SJCRH30 (cell line): ENCODE measurements at regions not wholly inside any gene's neighbourhood (a gene's known extent, or its start where the extent isn't known, plus 50 kb on each side); places are given as distances from the start of the nearest gene placed in this dataset.
A peak's percentile ranks its signal among the peaks of the same experiment; 100 is the strongest.
"Not testable (repeated sequence)": the region's sequence is repeated elsewhere in the genome, so short reads cannot be mapped to it uniquely, and the experiment has no call there.

Experiments
- DNase-seq, 2 experiments: peaks; one replicate each; pipeline ENCODE4 v3.0.0-alpha.2; 2015 to 2020
- H3K27ac ChIP-seq: fragments of 250-450 bp; sonication (Bioruptor Pico); 2 replicates; pipeline ENCODE4 v1.5.1; 2020; ENCODE audit warnings: mild to moderate bottlenecking, moderate library complexity
- H3K27me3 ChIP-seq: fragments of 250-450 bp; sonication (Bioruptor Pico); 2 replicates; pipeline ENCODE4 v1.5.1; 2020; ENCODE audit warnings: mild to moderate bottlenecking, moderate library complexity
- H3K36me3 ChIP-seq: fragments of 250-450 bp; sonication (Bioruptor Pico); 2 replicates; pipeline ENCODE4 v1.5.1; 2020; ENCODE audit warnings: mild to moderate bottlenecking, moderate library complexity
- H3K4me1 ChIP-seq: fragments of 250-450 bp; sonication (Bioruptor Pico); 2 replicates; pipeline ENCODE4 v1.5.1; 2020; ENCODE audit warnings: mild to moderate bottlenecking, moderate library complexity
- H3K4me3 ChIP-seq: fragments of 250-450 bp; sonication (Bioruptor Pico); 2 replicates; pipeline ENCODE4 v1.5.1; 2020; ENCODE audit warnings: mild to moderate bottlenecking, moderate library complexity
- H3K9me3 ChIP-seq: fragments of 250-450 bp; sonication (Bioruptor Pico); replicated peaks from 2 replicates; pipeline ENCODE4 v1.5.1; 2020; ENCODE audit warnings: mild to moderate bottlenecking, moderate library complexity

DNA sequence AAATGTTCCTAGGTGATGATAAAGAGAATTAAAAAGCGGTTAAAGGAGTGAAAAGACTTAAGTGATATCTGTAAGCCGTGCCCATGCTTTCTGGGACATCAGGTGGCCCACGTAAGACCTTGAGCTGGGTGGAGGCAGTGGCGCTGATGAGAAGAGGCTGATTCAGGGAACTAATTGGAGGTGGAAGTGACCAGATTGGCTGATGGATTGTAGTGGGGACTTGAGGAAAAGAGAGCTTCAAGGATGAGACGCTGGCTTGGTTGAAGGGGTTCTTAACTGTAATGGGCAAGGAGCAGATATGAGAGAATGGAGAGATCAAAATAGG, 69.1 kb upstream of the EP300 start:
- Histone ChIP-seq H3K36me3 (no peaks in the 10 kb centered on the region), H3K4me1 (peaks cover 3% of the 10 kb centered on the region; the same call in 1 of the 2 replicates), H3K9me3 (no peaks in the 10 kb centered on the region), H3K4me3 (peak overlapping the region; percentile 68), H3K27me3 (no peaks in the 10 kb centered on the region), H3K27ac (no peak overlapping the region)
- DNase-seq, result peak in 1 of 2 experiments; percentile 22

DNA sequence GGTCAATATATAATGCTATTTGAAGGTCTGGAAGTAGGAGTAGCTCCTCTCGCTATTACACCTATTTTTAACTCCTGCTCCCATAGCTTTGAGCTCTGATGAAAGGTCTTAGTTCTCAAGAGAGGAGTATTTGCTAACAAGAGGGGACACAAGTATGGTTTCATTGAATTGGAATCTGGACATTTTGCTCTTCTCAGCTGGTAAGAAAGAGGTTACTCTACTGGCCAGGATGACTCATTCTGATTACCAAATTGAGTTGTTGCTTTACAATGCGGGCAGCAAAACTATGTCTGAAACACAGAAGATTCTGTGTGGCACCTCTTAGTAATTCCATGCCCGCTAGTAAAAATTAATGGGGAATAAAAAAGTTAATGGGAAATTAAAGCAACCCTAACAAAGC, 63.6 kb upstream of the EP300 start:
- no peak overlapping the region for H3K4me3 ChIP-seq
- no peaks in the 10 kb centered on the region for H3K36me3 ChIP-seq
- H3K27me3 ChIP-seq, result no peaks in the 10 kb centered on the region
- no peak for DNase-seq
- H3K4me1 ChIP-seq, result no peaks in the 10 kb centered on the region
- no peak overlapping the region for H3K27ac ChIP-seq
- H3K9me3 ChIP-seq, result no peaks in the 10 kb centered on the region

DNA sequence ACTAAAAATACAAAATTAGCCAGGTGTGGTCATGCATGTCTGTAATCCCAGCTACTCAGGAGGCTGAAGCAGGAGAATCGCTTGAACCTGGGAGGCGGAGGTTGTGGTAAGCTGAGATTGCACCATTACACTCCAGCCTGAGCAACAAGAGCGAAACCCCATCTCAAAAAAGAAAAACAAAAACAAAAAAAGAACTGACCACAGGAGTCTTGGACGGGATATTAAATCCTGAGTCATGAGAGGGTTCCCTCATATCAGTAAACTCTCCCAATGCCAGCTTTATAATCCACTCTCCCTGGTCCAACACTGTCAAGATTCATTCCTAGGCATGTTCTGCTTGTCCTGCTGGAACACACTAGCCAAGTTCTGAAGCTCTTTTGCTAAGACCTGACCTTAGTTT, 61.5 kb upstream of the EP300 start:
- no peak overlapping the region for H3K4me3 ChIP-seq
- no peaks in the 10 kb centered on the region for H3K27me3 ChIP-seq
- no peak overlapping the region for H3K27ac ChIP-seq
- no peaks in the 10 kb centered on the region for H3K9me3 ChIP-seq
- no peaks in the 10 kb centered on the region for H3K4me1 ChIP-seq
- DNase-seq, result no peak
- no peaks in the 10 kb centered on the region for H3K36me3 ChIP-seq

DNA sequence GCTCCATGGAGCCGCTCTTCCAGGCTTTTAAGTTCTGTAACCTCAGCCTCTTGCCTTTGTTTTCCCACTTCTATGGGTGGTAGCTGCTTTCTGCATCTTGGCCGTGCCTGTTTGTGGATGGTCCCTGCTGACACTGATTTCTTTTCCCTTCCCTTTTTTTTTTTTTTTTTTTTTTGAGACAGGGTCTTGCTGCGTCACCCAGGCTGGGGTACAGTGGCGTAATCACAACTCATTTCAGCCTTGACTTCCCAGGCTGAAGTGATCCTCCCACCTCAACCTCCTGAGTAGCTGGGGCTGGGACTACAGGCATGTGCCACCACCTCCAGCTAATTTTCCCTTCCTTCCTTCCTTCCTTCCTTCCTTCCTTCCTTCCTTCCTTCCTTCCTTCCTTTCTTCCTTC, 57.7 kb upstream of the EP300 start:
- Histone ChIP-seq H3K4me3 (no peak overlapping the region), H3K36me3 (no peaks in the 10 kb centered on the region), H3K9me3 (no peaks in the 10 kb centered on the region), H3K4me1 (no peaks in the 10 kb centered on the region), H3K27ac (no peak overlapping the region), H3K27me3 (no peaks in the 10 kb centered on the region)
- no peak for DNase-seq

DNA sequence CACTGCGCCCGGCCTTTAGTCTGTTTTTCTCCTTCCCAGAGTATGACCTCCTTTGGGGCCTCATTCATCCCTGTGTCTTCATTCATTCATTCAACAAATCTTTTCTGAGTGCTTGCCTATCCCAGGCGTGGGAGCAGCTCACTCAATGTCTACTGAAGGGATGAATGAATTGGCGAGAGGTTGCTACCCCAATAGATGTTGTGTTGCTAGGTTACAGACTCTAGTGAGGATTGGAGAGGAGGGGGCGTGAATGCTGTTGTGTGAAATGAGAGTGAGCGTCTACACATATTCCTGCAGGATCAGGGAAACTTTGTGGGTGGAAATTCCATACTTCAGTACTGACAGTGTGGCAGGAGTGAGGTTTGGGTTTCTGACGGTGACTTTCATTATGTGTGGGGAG, 55.5 kb upstream of the EP300 start:
- no peak for DNase-seq
- Histone ChIP-seq H3K9me3 (no peaks in the 10 kb centered on the region), H3K4me1 (no peaks in the 10 kb centered on the region)

DNA sequence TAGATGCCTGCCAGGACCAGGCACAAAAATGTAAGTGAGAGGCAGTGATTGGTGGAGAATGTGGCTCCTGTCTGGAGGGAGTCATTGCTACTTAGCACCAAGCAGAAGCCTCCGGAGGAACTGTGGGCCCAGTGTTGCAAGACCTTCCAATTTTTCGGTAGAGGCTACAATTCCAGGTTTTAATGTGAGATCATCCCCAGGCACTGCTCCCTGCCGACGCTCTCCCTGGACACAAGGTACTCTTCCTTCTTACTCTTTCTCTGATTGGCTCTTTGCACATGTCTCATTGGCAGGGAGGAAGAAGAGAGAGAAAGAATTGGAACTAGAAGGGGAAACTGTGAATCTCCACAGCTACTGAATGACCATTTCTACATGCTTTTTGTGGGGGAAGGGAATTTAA, 53.7 kb upstream of the EP300 start:
- no peak overlapping the region for H3K27ac ChIP-seq
- no peak overlapping the region for H3K4me3 ChIP-seq
- no peaks in the 10 kb centered on the region for H3K4me1 ChIP-seq
- H3K27me3 ChIP-seq, result no peaks in the 10 kb centered on the region
- no peaks in the 10 kb centered on the region for H3K9me3 ChIP-seq
- H3K36me3 ChIP-seq, result no peaks in the 10 kb centered on the region
- DNase-seq, result no peak

More for the DNA sequence above, 55.5 kb upstream of the EP300 start:
- H3K36me3 ChIP-seq, result no peaks in the 10 kb centered on the region
- H3K27me3 ChIP-seq, result no peaks in the 10 kb centered on the region
- H3K4me3 ChIP-seq, result no peak overlapping the region
- H3K27ac ChIP-seq, result no peak overlapping the region

DNA sequence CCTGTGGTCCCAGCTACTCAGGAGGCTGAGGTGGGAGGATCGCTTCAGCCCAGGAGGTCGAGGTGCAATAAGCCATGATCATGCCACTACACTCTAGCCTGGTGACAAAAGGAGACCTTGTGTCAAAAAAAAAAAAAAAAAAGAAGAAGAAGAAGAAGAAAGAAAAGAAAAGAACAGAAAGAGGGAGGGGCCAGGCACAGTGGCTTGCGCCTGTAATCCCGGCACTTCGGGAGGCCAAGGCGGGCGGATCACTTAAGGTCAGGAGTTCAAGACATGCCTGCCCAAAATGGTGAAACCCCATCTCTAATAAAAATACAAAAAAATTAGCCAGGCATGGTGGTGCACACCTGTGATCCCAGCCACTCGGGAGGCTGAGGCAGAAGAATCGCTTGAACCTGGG, 52.8 kb upstream of the EP300 start:
- not testable (repeated sequence) for H3K9me3 ChIP-seq, H3K36me3 ChIP-seq, H3K27ac ChIP-seq, DNase-seq, H3K27me3 ChIP-seq, H3K4me3 ChIP-seq, H3K4me1 ChIP-seq

DNA sequence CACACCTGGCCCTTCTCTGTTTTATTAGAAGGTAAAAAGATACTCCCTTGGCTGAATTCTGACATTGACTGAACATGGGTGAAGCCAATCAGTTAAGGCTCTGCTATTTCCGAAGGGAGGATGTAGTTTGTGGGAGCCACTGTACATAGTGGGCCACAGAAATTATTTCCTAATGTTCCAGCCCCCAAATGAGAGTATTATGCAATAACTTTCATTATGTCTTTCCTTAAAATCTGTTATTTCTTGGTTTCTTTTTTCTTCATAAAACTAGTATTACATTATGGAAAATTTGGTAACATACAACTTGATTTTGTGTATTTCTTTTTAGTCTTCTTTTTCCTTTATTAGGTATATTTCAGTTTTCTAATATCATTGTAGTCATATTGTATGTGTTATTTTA, 51.9 kb upstream of the EP300 start:
- H3K36me3 ChIP-seq, result no peaks in the 10 kb centered on the region
- no peaks in the 10 kb centered on the region for H3K27me3 ChIP-seq
- no peaks in the 10 kb centered on the region for H3K9me3 ChIP-seq
- no peak overlapping the region for H3K4me3 ChIP-seq
- H3K27ac ChIP-seq, result no peak overlapping the region
- no peaks in the 10 kb centered on the region for H3K4me1 ChIP-seq
- no peak for DNase-seq

DNA sequence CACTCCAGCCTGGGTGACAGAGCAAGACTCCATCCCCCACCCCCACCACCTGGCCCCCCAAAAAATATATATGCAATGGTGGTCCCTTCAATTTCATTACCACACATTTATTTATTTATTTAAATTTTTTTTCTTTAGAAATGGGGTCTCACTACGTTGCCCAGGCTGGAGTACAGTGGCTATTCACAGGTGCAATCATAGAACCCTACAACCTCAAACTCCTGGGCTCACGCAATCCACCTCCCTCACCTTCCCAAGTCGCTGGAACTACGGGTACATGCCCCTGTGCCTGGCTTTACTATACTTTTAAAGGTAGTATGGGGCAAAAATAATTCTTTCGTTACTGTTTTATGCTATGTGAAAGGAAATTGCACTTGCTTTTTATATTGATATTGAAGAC, 50.9 kb upstream of the EP300 start:
- DNase-seq, result no peak
- Histone ChIP-seq H3K4me3 (no peak overlapping the region), H3K27me3 (no peaks in the 10 kb centered on the region), H3K36me3 (no peaks in the 10 kb centered on the region), H3K4me1 (no peaks in the 10 kb centered on the region), H3K9me3 (no peaks in the 10 kb centered on the region), H3K27ac (no peak overlapping the region)
